GM18502 (cell line): ENCODE measurements at regions not wholly inside any gene's neighbourhood (a gene's known extent, or its start where the extent isn't known, plus 50 kb on each side); places are given as distances from the start of the nearest gene placed in this dataset.

Source experiments
- ATAC-seq: cut with Tn5 transposase; IDR thresholded peaks from one replicate; pipeline ENCODE4 v1.9.1; 2021; ENCODE audit warnings: mild to moderate bottlenecking; ENCODE audit not compliant: unreplicated experiment, poor library complexity

DNA sequence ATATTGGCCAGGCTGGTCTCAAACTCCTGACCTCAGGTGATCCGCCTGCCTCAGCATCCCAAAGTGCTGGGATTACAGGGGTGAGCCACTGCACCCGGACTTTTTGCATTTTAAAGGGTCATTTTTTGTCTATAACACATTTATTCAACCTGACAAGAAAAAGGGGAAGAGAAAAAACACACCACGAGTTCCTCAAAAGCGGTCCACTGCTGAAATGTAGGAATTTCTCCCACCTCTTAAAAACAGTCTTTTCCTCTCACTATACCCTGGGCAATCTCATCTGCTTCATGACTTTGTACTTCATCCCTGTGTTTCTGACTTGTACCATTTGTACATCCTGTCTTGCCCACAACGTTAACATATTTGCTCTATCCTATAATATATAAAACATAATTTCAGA, 413.3 kb upstream of the PTBP2 start:
- ATAC-seq: no peak

DNA sequence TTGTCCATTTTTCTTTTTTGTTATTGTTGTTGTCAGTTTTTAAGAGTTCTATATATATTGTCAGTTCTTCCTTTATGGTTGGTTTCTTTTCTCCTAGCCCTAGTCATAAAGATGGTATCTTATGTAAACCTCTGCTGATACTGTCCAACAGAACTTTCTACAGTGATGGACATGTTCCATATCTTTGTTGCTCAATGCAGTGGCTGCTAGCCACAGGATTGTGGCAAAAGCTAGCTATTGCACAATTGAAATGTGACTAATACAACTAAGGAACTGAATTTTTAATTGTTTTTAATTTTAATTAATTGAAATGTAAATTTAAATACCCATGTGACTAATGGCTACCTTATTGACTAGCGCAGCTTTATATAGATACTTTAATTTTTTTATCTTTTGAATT, 411.8 kb upstream of the PTBP2 start:
- no peak for ATAC-seq

DNA sequence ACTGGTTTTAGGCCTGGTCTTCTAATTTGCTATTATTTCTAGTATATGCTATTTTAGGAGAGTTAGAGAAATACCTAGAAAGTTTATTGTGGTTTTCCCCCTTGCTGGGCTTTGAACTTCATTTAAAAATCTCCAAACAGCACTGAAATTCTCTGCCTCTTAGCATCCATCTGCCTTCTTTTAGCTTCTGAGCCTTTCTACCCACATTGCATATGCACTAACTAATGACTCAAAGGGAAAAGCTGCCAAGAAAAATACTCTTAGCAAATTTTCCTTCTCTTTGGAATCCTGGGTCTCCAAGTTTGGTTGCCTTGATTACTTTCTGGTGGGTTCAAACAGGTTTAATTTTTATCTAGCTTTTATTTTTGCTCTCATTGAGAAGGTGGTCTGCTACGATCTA, 408.4 kb upstream of the PTBP2 start:
- no peak for ATAC-seq

DNA sequence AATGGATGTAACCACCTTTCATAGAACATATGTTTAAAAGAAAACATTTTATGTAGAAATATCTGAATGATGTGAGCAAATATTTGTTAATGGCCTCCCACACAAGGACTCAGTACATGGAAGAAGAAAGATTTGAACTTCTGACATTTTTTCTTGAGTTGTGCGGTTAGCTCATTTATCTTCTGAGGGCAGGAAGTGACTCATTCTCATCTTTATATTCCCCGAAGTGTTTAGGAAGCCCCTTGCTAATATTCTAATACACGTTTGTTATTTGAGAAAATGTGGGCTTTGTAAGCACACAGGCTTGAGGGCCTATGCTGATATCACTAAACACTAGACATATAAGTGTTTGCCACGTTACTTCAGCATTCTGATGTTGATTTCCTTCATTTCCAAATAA, 392.5 kb upstream of the PTBP2 start:
- no peak for ATAC-seq

GRCh38 chr1:96331596-96331995, 390.0 kb upstream of the PTBP2 start:
- no peak for ATAC-seq

- no peak for ATAC-seq
Observed at GRCh38 chr1:96333522-96334235, 387.9 kb upstream of the PTBP2 start.

DNA sequence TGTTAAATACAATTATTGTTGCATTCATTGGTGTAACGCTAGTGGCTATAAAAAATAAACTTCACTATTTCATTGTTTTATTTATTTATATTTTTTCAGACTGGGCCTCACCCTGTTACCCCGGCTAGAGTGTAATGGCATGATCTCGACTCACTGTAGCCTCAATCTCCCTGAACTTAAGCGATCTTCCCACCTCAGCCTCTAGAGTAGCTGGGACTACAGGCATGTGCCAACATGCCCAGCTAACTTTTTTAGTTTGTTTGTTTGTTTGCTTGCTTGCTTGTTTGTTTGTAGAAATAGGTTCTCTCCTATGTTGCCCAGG, 387.4 kb upstream of the PTBP2 start:
- ATAC-seq: no peak

DNA sequence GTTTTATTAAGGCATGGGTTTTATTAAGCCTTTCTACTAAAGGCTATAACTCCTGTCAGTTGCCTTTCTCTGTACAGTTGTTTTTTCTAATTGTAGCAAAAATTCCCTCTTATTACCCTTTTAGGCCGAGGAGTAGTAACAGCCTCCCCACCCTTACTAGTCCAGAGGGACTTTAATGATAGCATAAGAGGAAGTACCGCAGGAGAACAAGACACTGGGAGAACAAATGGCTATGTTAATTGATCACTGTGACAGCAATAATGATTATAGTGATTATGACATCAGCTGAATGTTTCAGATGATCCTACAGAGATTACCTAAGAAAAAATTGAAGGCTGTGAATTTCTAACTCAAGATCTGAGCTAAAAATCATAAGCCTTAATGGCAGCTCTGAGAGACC, 383.0 kb upstream of the PTBP2 start:
- no peak for ATAC-seq

GRCh38 chr1:96340686-96341085, 380.9 kb upstream of the PTBP2 start:
- no peak for ATAC-seq

DNA sequence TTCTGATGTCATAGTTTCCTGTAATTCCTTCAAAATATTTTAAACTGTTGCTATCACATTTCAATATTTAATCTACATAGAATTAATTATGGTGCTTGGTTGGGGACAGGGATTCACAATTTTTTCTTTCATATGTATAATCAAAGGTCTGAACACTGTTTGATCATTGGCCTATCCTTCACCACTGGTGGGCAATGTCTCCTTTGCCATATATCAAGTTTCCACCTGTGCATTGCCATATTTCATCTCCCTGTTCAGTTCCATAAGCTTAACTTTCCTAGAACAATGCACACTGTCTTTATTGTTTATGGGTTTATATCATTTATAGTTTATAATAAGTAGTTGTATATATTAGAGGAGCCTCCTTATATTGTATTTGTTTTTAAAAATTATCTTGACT, 374.9 kb upstream of the PTBP2 start:
- ATAC-seq: no peak

- no peak for ATAC-seq
Observed at GRCh38 chr1:96349896-96350295, 371.7 kb upstream of the PTBP2 start.

DNA sequence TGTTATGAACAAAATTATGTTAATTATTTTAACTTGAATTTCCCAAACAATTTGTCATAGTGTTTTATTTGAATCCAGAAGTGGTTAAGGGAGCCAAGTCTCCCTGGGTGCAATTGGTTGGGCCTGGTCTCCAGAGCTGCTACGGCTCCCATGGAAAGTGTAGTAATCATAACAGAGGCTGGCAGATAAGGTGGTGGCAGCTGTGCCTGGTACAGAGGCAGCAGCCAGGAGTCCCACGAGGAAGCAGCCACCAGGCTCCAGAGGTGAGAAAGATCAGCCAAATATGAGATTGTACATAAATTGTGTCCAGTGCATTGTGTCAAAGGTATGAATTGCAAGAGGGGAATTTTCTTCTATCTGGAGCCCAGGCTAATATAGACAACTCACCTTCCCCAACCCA, 368.9 kb upstream of the PTBP2 start:
- no peak for ATAC-seq

DNA sequence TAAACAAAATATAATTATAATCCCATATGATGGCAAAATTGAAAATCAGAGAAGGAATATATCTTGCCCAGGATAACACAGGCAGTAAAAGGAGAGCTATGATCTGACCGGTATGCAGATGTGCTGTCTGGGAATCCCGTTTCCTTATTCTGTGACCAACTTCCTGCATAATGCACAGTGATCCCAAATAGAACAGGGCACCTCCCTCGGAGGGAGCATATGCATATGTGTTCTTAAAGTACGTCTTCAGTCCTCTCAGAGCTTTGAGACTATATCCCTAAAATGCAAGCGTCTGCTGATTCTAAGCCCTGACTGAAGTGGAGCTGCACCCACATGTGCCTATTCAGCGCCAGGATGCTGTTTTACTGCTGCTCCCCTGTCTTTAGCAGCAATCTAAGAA, 366.1 kb upstream of the PTBP2 start:
- no peak for ATAC-seq

DNA sequence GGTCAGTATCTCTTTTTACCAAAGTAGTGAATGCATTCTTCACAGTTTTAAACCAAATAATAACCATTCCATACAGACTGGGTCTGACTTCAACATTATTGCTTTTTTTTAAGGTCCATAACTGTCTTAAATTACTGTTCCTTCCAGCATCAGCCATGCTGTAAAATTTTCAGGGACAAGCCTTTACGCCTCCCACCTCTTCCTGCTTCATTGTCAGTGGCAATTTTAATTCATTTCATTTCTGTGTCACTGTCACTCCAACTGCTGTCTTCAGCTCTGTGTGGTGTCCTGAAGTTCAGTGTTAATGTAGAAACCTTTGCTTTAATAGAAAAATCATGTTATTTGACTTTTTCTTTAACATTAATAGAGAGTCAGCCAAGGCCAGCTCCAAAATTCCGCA, 365.6 kb upstream of the PTBP2 start:
- ATAC-seq: no peak

DNA sequence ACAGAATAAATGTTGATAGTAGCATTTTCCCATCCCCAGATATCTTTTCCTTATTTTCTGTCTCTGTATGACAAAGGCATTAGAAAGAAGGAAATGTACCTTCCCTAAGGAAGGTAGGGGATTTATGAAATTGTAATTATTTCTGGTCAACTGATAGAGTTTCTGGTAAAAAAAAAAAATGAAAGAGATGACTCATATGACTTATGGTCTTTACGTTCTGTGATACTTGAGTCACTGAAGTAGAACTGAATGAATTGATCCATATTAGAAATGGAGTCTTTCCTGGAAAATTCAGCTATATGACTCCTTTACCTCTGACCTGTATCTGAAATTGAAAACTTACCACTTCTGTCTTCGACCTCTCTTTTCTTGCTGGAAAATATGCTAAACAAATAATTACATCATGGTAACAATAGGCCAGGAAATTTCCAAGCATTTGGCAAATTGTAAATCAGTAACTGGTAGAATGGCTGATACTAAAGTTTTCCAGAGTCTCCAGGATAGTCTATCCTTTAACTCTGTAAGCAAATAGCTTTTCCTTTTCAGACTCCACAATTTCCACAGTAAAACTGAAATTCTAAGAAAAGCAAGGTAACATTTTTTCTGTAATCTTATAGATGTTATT, 364.3 kb upstream of the PTBP2 start:
- no peak for ATAC-seq

GRCh38 chr1:96358057-96358456, 363.5 kb upstream of the PTBP2 start:
- no peak for ATAC-seq

GRCh38 chr1:96360036-96360795, 361.4 kb upstream of the PTBP2 start:
- no peak for ATAC-seq

- no peak for ATAC-seq
Observed at GRCh38 chr1:96361271-96361856, 360.2 kb upstream of the PTBP2 start.

DNA sequence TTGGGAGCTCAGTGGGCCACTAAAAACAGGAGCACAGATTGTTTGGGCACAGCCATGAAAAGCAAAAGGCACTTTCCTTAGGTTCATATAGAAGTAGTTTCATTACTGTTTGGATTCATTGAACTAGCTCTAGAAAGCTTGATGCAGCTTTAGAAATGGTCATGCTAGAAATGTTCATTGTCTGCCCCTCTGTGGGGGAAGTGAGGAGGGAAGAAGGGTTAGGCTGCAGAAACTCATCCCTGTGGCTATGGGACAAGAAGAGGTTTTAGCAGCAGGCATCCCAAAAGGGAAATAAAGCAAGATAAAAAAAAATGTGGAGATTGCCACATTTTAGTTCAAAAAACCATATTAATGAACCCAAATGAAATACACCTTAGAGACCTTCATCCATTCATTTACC, 359.6 kb upstream of the PTBP2 start:
- no peak for ATAC-seq

DNA sequence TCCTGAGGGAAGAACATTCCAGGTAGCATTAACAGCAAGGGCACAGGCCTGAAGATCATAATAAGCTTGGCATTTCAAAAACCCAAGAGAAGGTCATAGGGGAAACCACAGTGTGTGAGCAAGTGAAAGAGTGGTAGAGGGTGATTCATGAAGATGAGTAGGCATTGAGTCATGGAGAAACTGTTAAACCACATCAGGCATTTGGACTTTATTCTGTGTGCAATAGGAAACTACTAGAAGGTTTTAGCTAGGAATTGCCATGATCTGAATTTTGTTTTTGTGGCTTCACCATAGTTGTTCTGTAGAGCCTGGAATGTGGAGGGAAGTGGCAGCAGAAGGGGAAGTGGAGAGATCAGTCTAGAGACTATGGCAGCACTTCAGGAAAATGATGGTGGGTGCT, 359.0 kb upstream of the PTBP2 start:
- ATAC-seq: no peak

DNA sequence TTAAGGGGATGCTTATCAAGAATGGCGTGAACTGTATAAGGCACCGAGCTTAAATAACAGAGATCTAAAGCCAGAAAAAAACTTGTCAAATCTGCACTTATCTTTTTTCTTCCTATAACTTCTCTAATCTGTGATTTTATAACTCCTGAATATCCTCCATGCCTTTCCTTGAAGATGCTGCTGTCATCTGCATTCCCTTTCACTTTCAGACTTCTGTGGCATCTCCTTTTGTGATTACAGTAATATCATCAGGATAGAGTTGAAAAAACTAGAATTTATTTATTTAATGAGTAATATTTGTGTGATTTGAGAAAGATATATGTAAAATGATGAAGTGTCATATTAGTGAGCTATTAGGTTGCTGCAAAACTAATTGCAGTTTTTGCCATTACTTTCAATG, 357.8 kb upstream of the PTBP2 start:
- ATAC-seq: no peak
